H54 (cell line): ENCODE measurements at regions not wholly inside any gene's neighbourhood (a gene's known extent, or its start where the extent isn't known, plus 50 kb on each side); places are given as distances from the start of the nearest gene placed in this dataset.
"Not testable (repeated sequence)": the region's sequence is repeated elsewhere in the genome, so short reads cannot be mapped to it uniquely, and the experiment has no call there.

Experiments used
- DNase-seq: peaks from one replicate; pipeline ENCODE4 v3.0.0; 2011; ENCODE audit warnings: low spot score, mixed read lengths; ENCODE audit not compliant: insufficient read length
- FAIRE-seq: peaks from 3 replicates; lab custom pipeline; 2011; peaks lifted over from hg19 to GRCh38; lab: Jason Lieb, UNC
- POLR2A ChIP-seq: IDR thresholded peaks from 2 replicates; pipeline ENCODE4 v1.6.1; 2011; ENCODE audit warnings: low read depth, mild to moderate bottlenecking, low read length

DNA sequence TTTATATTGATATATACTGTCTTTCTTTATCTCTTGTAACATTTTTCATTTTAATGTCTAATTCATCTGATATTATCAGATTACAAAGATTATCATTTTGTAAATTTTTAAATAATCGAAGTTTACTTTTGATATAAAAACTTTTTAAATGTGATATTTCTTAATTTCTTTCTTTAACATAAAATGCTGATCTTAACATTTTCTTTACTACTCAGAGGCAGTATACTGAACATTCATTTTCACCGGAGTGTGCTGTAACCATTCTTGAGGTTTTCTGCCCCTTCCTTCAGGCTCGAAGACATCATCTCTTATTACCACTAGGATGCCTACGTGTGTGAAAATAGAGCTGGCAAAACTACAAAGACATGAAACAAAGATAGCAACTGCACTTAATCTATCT is 186.9 kb downstream of the DIO2 start:
- FAIRE-seq, result no peak
- DNase-seq, result no peak
- TF ChIP-seq POLR2A, result no peak

DNA sequence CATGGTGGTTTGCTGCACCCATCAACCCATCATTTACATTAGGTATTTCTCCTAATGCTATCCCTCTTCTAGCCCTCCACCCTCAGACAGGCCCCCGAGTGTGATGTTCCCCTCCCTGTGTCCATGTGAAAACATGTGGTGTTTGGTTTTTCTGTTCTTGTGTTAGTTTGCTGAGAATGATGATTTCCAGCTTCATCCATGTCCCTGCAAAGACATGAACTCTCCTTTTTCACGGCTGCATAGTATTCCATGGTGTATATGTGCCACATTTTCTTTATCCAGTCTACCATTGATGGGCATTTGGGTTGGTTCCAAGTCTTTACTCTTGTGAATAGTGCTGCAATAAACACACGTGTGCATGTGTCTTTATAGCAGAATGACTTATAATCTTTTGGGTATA is 192.8 kb downstream of the DIO2 start:
- not testable (repeated sequence) for DNase-seq, FAIRE-seq

GRCh38 chr14:80017795-80018194 is 193.5 kb downstream of the DIO2 start:
- no peak for TF ChIP-seq POLR2A
- DNase-seq (no peak), FAIRE-seq (no peak)

GRCh38 chr14:80010245-80010644 is 201.1 kb downstream of the DIO2 start:
- not testable (repeated sequence) for DNase-seq, FAIRE-seq

- DNase-seq (no peak), FAIRE-seq (no peak)
- TF ChIP-seq POLR2A, result no peak
Observed at GRCh38 chr14:80005561-80005960, 205.7 kb downstream of the DIO2 start.

GRCh38 chr14:80004871-80005270 is 206.4 kb downstream of the DIO2 start:
- no peak for FAIRE-seq
- no peak for DNase-seq
- TF ChIP-seq POLR2A, result no peak

GRCh38 chr14:80003138-80003537 is 208.2 kb downstream of the DIO2 start:
- DNase-seq, result no peak
- FAIRE-seq, result no peak
- TF ChIP-seq POLR2A, result no peak

GRCh38 chr14:79997509-79998208 is 213.6 kb downstream of the DIO2 start:
- no peak for TF ChIP-seq POLR2A
- FAIRE-seq (no peak), DNase-seq (no peak)

DNA sequence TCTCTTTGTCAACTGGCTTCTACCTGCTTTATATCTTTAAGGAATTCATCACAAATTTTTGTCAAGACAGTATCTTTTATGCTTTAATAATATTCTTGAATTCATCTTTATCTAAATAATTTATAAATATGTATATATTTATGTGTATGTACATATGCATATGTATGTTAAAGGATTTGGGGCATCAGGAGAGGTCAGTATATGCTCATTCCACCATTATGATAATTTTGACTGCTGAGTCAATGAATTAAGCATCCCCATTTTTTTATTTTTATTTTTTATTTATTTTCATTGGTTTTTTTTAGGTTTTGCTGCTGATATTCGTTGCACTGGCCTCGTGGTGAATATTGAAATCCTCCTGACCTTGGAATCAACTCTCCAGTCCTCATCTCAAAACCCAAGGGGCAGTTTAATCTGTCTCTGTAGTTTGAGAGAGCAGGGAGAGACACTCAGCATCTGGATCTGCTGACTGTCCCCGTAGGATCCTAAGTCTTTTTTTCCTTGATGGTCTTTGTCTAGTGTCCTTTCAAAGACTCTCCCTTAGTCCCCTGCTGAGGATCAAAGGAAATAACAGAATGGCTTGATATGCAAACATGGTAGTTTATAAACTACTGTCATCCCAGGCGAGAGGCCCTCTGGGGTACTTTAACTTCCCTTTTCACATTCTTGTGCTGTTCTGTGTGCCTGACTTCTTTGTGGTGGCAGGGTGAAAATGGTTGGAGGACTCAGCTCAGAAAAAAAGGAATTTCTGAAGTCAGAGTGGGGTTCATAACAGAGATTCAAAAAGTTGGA is 218.7 kb downstream of the DIO2 start:
- FAIRE-seq (no peak), DNase-seq (no peak)
- no peak for TF ChIP-seq POLR2A

DNA sequence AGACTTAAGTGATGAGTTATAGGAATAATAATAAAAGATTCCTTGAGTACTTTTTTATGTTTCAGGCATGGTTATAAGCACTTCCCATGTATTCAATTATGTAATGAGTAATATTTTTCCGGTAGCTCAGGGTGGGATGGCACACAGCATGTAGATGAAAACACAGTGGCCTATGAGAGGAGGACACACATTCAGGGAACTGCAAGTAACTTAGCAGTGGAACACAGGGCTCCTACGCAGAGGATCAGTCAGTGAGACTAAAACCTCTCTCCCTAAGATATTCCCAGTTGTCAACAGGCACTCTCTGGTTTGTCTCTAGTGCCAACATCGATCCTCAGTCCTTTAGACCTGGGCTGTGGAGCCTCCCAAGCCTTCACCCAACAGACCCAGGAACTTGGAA is 219.4 kb downstream of the DIO2 start:
- no peak for TF ChIP-seq POLR2A
- DNase-seq (no peak), FAIRE-seq (no peak)

DNA sequence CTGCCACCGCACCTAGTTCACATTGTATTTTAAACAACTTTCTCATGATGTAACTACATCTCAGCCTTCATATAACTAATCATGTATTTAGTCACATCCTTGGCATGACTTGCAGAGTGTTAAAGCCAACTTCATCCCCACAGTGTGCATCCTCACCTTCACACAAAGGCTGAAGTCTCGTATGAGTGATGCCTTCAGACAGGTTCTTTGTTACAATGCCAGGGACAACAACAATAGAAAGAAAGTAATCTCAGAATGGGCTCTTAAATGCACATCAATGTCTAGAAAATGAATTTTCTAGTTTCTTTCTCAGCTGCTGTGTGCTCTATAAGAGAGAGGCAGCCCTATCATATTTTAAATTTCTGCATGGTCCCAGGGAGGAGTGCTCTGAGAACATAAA is 221.3 kb downstream of the DIO2 start:
- FAIRE-seq, result no peak
- TF ChIP-seq POLR2A, result no peak
- DNase-seq, result no peak

DNA sequence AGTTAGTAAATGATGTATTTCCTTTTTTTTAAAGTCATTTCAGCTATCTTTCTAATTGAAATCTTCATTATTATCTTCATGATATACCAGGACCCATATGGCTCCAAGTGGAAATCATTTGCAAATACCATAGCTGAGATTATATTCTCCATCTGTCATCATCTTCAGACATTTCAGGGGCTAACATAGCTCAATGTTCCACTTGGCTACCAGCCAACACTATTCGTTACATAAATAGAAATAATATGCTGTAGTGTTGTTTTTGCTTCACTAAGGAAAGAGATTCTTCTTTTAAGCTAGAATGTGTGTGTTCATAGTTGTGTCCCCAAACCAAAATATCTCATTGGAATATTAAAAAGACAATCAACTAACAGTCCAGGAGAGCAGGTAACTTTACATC is 225.1 kb downstream of the DIO2 start:
- FAIRE-seq, result no peak
- no peak for TF ChIP-seq POLR2A
- no peak for DNase-seq

- no peak for TF ChIP-seq POLR2A
- no peak for DNase-seq
- FAIRE-seq, result no peak
Observed at GRCh38 chr14:79972230-79972629, 239.1 kb downstream of the DIO2 start.

DNA sequence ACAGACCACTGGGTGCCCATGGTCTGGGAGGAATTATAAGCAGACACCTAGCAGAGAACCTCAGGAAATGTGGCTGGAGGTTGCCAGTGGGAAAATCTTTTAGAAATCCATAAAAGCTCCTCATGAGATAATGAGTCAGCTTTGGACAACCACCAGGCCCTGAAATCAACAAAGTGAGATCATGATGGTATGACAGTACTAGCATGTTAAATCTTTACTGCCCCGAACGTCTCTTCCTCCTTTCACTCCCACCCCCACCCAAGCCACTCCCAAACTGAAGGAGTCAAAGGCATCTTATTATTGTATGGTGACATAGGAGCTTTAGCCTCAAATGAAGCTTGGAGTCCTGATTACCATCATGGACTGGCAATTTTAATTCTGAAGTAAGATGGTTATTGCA is 240.0 kb downstream of the DIO2 start:
- TF ChIP-seq POLR2A, result no peak
- DNase-seq (no peak), FAIRE-seq (no peak)

- no peak for TF ChIP-seq POLR2A
- no peak for DNase-seq
- FAIRE-seq, result no peak
Observed at GRCh38 chr14:79967453-79967852, 243.9 kb downstream of the DIO2 start.
